UCSD-AML1 (cell line): ENCODE measurements at regions not wholly inside any gene's neighbourhood (a gene's known extent, or its start where the extent isn't known, plus 50 kb on each side); places are given as distances from the start of the nearest gene placed in this dataset.

Experiments used
- DNase-seq: peaks from one replicate; lab custom pipeline; 2025; ENCODE audit not compliant: unreplicated experiment; lab: John Stamatoyannopoulos, UW

- DNase-seq = no peak
Observed at GRCh38 chr22:44442186-44442815, 55.7 kb downstream of the RTL6 start.

GRCh38 chr22:44441401-44442185 lies 56.4 kb downstream of the RTL6 start:
- DNase-seq = no peak

GRCh38 chr22:44440224-44441160 lies 57.5 kb downstream of the RTL6 start:
- no peak for DNase-seq

GRCh38 chr22:44439356-44440223 lies 58.4 kb downstream of the RTL6 start:
- DNase-seq = no peak

GRCh38 chr22:44438481-44439131 lies 59.4 kb downstream of the RTL6 start:
- no peak for DNase-seq

- no peak for DNase-seq
Observed at GRCh38 chr22:44438056-44438455, 60.0 kb downstream of the RTL6 start.

GRCh38 chr22:44437216-44438055 lies 60.6 kb downstream of the RTL6 start:
- no peak for DNase-seq

- no peak for DNase-seq
Observed at GRCh38 chr22:44436736-44437135, 61.3 kb downstream of the RTL6 start.

- no peak for DNase-seq
Observed at GRCh38 chr22:44431256-44431655, 66.8 kb downstream of the RTL6 start.

GRCh38 chr22:44430716-44431115 lies 67.3 kb downstream of the RTL6 start:
- no peak for DNase-seq

- DNase-seq = no peak
Observed at GRCh38 chr22:44429941-44430587, 68.0 kb downstream of the RTL6 start.

GRCh38 chr22:44428941-44429830 lies 68.8 kb downstream of the RTL6 start:
- DNase-seq = no peak

GRCh38 chr22:44427611-44428470 lies 70.2 kb downstream of the RTL6 start:
- DNase-seq = no peak

- DNase-seq = no peak
Observed at GRCh38 chr22:44426981-44427380, 71.1 kb downstream of the RTL6 start.

GRCh38 chr22:44425694-44426045 lies 72.4 kb downstream of the RTL6 start:
- DNase-seq = no peak

- DNase-seq = no peak
Observed at GRCh38 chr22:44424867-44425693, 73.0 kb downstream of the RTL6 start.
